DMS53 treated with DMSO at 0.1 percent for 48 hours (cell line): ENCODE measurements at regions not wholly inside any gene's neighbourhood (a gene's known extent, or its start where the extent isn't known, plus 50 kb on each side); places are given as distances from the start of the nearest gene placed in this dataset.
"Not testable (repeated sequence)": the region's sequence is repeated elsewhere in the genome, so short reads cannot be mapped to it uniquely, and the experiment has no call there.

Experiments used
- DNase-seq: peaks from one replicate; lab custom pipeline; 2025; ENCODE audit not compliant: unreplicated experiment; lab: John Stamatoyannopoulos, UW

DNA sequence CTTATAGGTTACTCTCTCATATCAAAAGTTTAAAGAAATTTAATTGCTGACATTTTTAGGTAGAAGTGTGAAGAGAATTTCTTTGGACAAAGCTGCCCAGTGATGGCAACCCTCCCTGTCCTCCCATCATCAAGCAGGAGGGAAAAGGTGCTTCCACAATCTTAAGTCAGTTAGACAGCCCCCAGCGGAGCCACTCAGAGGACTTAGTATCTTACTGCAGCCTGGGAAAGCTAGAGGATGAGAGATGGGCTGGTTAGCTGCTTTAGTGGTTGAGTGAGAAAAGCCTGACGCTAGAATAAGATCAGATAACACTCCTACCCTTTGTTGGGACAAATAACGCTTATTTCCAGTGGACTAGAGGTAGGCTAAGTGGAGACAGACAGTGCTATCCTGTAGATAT is 227.1 kb downstream of the RFPL4B start:
- DNase-seq, result no peak

DNA sequence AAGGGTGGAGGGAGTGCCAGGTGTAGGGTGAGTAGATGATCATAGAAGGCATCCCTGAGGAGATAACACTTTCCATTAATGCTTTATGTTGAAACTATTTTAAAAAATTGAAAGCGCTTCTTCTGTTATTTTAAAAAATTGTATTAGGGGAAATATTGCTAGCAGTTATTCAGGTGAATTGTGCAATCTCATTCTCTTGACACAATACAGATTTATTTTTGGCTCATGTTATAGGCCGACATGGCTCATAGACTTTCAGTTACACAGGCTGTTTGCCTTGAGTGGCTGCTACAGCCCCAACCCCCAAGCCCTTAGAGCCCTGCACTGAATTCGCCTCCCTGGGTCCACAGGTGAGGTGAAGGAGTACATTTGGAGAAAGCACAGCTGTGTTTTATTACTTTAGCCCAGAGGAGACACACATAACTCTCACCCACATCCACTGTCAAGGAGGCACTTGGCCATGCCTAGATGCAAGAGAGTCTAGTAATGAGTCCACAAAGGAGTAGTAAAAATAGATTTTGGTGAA is 228.2 kb downstream of the RFPL4B start:
- no peak for DNase-seq

DNA sequence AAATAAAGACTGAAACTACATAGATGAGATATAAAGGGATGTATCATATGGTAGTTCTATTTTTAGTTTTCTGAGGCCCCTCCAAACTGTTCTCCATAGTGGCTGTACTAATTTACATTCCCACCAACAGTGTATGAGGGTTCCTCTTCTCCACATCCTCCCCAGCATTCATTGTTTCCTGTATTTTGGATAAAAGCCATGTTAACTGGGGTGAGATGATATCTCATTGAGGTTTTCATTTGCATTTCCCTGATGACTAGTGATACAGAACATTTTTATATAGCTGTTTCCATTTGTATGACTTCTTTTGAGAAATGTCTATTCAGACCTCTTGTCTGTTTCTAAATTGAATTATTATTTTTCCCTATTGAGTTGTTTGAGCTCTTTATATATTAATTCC is 229.3 kb downstream of the RFPL4B start:
- no peak for DNase-seq

DNA sequence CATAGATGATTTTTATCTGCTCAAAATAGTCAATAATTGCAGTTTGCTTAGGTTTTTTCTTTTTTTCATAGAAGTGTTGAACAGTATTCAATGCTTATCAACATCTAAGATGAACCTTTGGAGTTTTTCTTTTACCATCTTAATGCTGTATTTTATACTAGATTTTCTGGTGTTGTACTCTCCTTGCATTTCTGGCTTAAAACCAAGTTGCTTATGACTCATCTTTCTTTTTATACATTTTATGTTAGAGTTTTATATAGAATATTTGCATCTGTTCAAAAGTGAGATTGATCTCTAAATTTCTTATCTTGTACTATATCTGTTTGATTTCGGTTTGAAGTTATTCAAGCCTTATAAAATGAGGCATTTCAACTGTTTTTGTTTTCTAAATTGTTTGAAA is 232.5 kb downstream of the RFPL4B start:
- DNase-seq, result no peak

DNA sequence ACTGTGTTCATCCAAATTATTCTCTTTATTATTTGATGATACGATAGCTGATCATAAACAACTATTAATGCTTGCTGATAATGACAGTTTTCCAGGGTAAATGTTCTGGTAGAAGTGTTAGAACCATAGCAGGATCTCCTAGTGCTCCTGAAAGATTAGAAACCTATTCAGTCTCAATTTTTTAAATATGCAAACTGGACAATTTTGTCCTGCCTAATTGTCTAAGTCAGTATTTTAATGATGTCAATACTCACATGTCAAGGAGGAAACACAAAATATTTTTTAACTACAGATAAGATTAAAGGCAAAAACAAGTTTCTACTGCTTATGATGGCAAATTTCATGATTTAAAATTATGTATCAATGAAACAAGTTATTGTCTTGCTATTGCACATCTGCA is 233.9 kb downstream of the RFPL4B start:
- no peak for DNase-seq

DNA sequence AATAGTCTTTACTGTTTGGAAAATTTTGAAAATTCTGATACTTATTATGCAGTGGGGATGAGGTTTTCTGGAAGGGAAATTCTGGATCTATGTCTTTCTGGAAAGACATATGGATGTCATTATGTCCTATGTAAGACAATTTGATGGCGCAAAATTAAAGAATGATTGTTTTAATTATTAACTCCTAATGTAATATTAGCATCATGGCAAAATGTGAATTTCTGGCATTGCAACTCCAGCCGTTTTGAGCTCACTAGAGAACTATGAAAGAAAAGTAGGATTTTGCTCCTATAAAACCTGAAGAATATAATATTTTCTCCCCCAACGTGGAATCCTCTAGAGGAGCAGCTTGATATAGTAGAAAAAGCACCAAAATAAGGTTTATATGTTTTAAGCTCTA is 243.2 kb downstream of the RFPL4B start:
- no peak for DNase-seq

DNA sequence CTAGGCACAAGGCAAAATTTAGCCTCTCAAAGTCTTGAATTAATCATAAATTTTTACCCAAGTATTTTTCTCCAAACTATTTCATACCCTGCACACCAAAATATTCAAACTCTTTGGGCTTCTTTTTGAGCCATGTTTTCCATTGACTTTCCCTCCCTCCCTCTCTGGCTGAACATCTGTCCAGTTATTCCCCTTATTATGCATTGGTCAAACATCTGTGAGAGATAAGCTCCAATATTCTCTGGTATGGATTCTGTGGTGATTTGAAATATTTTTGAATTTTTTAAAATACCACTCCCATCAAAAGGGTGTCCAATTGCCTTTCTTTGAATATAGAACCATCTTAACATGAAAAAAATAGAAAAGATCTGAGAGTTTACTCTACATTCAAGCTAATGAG is 244.2 kb downstream of the RFPL4B start:
- no peak for DNase-seq

DNA sequence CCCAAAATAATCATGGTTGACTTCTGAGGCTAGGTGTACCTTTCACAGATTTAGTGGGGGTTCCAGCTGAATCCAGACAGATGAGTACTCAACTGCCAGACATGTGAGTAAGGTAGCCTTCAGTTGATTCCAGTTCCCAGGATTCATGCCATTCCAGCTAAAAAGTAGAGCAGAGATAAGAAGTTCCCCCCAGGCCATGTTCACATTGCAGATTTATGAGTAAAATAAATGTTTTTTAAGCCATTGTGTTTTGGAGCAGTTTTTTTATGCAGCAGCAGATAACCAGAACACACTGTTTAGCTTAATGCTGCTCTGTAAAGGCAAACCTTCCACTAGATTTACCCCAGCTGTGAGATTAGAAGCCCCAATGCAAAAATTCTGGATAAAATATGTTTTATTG is 245.0 kb downstream of the RFPL4B start:
- no peak for DNase-seq

DNA sequence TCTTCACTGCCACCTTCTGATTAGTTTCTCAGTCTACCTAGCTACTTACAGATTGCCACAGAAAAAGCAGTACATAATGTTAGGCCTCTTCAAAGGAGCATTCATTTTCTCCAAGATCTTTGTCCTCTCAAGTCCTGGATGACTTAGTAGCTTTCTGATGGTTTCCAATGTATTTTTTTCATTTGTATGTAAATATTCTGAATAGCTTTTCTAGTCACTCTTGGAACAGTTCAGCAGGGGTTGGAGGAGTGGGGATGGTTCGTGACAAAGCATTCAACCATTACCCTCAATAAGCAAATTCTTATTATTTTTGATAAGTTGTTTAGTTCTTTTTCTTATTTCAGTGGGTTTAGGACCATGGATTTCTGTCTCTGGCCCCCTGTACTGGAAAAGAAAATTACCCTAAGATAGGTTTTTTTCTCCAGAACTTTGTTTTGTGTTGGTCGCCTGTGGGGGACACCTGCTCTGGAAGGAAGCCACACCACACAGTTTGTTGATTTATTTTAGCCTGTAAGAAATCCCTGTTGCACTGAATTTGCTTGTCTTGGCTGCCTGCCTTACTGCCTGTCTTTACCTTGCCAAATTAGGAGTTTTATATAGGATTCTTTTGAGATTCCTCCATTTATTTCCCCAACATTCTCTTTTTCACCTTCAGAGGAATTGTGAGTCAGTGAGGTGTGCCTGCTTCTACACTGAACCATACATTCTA is 247.9 kb downstream of the RFPL4B start:
- DNase-seq, result no peak

DNA sequence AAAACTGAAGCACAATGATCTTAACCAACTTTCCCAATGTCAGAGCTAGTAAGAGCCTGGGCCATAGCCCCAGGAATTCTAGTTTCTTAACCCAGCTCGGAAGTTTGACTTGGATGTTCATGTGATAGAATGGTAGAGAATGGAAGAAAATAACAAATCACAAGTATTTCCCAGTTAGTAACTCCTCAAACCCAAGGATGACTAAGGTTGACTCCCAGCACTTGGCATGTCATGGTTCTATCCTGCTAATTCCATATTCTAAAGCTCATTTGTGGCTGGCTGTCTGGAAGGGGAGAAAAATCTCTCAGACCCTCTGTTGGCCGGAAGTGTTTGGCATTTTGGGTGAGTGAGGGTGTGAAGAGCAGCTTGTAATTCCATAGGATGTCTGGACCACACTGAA is 248.7 kb downstream of the RFPL4B start:
- no peak for DNase-seq

DNA sequence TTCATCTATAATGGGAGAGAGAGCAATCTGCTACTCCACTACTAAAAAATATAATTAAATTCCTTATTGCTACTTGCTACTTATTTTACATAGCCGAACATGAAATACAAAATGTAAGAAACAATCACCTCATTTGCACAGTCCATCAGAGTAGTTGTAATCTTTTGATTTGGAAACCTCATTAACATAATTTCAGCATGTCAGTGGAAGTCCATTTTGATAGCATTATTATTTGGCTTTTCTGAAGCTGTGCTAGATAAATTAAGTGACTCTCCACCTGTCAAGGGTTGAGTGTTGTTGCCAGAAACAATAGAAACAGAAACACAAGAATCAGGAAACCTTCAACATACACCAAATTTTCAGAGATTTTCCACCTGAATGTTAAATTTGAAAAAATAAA is 250.0 kb downstream of the RFPL4B start:
- DNase-seq, result no peak

DNA sequence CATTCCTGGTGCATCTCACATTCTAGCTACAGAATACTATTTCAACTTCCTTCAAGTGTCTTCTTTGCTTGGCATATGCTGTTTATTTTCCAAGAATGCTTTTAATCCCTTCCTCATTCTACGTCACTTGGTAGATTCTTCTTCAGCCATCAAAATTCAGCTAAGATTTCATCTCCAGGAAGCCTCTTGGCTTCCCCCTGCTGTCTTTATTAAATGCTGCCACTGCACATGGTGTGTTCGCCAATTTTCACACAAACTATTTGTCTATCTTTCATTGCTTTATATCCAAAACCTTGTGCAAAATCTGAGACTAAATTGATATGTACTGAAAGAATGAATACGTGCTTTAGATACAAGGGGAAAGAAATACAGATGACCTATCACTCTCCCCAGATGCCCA is 253.0 kb downstream of the RFPL4B start:
- no peak for DNase-seq

DNA sequence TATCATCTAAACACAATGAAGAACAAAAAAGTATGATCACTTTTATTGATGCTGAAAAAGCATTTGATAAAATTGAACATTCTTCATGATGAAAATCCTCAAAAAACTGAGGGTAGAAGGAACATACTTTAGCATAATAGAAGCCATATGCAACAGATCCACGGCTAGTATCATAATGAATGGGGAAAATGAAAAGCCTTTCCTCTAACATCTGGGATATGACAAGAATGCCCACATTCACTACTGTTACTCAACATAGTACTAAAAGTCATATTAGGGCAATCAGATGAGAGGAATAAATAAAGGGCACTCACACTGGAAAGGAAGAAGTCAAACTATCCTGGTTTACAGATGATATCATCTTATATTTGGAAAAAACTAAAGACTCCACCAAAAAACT is 256.6 kb downstream of the RFPL4B start:
- DNase-seq, result no peak

DNA sequence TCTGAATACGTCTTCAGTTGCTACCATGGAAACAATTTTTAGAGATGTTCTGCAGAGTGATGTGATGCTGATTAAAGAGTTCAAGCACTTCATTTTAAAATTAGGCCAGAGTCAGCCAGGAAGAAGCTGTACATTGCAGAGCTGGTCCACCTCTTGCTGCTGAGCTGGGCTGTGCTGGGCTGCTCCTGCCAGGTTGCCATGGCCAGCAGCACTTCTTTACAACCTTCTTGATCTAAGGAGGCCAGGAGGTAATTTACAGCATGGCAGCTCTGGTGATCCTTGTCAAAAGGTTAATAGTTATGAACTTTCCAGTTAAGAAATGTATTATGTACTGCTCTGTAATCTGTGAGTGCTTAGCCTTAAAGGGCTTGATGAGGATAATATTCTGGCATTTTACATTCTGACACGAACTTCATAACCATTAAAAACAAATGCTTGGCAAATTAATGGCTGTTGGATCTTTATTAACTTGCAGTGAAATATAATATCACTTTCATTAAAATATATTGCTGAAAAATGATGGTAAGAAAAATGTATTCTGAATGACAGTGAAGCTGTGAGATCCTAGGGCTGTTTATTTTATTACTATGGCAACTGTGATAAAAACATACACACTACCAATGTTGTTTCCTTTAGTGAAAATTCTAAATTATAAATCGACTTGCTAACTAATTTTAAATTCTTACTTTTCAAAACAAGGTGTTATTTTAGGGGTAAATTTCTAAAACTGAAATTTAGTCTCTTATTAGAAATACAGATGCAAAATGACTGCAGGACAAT is 259.7 kb downstream of the RFPL4B start:
- DNase-seq, result no peak

DNA sequence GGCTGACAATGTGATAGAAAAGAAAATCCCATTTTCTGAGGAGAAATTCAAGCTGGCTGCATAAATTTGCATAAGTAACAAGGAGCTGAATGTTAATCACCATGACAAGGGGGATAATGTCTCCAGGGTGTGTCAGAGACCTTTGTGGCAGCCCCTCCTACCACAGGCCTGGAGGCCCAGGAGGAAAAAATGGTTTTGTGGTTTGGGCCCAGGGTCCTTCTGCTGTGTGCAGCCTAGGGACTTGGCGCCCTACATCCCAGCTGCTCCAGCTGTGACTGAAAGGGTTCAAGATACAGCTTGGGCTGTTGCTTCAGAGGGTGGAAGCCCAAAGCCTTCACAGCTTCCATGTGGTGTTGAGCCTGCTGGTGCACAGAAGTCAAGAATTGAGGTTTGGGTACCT is 261.8 kb downstream of the RFPL4B start:
- not testable (repeated sequence) for DNase-seq

DNA sequence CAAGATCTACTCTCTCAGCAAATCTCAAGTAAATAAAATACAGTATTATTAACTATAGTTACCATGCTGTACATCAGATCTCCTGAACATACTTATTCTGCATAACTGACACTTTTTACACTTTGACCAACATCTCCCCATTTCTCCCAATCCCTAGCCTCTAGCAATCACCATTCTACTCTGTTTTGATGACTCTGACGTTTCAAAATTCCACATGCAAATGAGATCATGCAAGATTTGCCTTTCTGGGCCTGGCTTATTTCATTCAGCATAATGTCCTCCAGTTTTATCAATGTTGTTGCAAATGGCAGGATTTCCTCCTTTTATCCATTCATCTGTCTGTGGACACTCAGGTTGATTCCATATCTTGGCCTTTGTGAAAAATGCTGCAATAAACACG is 266.3 kb downstream of the RFPL4B start:
- no peak for DNase-seq

DNA sequence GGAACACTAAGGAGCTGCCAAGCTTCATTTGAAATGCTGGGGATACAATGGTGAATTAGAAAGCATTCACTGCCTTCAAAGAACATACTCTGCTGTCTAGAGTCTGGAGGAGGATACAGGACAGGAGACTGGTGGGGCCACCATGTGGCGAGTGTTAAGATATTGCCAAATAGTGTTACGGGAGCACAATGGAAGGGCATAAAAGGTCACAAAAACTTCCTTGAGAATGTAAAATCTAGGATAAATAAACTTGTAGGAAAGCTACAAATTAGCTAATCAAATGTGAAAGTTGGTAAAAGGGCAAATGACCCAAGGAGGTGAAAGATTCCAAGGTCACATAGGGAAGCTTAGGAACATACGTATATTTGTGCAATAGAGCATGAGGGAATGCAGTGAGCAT is 271.7 kb downstream of the RFPL4B start:
- no peak for DNase-seq

DNA sequence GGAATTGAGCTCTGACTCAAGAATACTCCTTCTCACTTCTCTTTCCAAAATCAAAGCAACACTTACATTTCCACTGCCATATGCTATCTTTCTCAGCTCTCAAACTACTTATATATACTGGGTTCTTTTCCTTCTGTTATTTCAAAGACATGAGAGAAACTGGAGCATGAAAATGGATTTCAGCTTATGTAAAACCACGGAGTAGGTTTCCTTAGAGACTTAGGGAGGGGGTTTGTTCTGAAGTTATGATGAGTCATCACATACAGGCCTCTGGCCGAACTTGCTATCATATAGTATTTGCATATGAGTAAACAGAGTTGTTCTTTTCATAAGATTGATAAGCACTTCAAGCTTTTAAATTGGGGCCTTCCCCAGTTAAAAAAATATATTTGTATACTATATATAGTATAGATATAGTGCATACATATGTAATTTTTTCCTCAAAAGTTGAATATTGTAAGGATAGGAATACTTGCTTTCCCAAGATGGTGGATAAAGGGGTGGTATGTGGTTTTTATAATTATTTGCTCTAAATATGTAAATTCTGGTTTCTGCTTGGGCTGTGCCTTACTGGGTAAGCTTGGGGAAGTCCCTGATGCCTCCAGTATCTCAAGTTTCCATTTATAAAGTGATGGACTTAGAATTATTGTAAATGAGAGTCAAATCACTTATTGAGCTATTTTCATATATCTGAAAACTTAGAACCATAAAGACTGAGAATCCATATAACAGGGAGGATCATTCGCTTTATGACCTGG is 273.9 kb downstream of the RFPL4B start:
- no peak for DNase-seq

DNA sequence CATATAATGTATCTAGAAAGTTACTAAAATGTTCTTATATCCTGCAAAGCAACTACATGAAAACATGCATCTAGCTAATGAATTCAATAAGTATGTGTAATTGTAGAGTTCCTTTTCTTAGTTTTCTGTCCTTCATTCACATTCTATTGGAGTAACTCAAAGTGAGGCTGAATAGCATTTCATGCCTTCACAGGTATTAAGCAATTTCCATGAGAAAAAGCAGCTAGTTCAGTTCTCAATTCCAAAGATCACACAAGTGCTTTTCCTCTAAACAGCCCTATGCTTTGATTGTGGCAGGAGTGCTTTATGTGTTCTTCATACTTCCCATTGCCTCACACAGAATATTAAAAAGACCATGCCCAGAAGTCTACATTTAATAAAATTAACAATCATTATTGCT is 274.9 kb downstream of the RFPL4B start:
- no peak for DNase-seq

DNA sequence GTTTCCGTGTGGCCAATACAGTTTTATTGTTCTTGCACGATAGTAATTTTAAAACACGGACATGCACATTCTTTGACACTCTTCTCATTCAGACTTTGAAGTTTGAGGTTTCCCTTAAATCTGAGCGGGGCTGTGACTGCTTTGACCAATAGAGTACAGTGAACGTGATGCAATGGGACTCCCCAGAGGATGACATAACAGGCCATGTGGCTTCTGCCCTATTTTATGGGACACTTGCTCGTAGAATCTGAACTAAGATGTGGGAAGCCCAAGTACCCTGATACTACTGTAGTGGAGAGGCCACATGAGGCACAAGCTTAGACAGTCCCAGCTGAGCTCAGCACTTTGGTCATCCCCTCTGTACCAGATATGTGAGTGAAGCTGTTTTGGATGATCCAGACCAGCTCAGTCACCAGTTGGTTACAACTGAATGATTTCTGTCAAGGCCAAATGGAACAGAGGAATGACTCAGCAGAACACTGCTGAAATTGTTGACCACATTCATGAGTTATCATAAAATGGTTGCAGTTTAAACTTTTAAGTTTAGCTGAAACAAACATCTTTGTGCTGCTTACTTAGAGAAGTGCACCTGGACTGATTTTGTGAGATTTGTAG is 279.4 kb downstream of the RFPL4B start:
- no peak for DNase-seq

DNA sequence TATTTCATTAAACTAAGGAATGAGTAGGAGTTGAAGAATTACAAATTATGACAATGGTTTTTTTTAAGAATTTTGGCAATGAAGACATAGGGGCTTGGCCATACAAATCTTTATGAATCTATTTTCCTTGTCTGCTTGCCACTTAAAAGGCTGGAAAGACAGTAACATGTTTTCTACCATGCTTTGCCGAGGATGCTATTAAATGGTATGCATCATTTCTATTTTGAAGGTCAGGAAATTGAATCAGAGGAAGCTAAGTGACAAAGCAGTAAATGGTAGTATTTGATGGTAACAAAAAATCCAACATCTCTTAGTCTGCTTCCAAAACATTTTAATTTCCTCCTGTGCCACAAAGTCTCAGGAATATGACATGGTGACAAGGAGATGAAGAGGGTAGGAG is 287.2 kb downstream of the RFPL4B start:
- DNase-seq, result no peak
